ENCODE measurements at regions not wholly inside any gene's neighbourhood (a gene's known extent, or its start where the extent isn't known, plus 50 kb on each side); places are given as distances from the start of the nearest gene placed in this dataset.

DNA sequence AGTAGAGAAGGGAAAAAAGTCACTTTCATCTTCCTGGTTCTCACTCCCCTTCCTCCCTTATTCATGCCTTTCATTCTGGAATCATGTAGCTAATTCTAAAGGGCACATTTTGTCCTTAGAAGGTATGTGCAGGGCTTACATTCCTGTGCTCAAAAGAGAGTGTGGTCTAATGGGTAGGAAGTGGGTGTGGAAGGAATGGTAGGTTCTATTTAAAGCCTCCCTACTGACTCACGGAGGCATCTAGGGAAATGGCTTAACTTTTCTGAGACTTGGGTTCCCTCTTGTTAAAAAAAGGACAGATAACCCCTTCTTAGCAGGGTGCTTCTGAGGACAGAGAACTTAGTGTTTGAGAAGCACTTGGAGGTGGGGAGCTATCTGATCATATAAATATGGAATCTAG lies 249.3 kb upstream of the DUSP10 start (continued):
- no peak for TF ChIP-seq RCOR1 (IDR thresholded peaks at IDR 0.05; ENCODE audit: low read length)
- TF ChIP-seq POLR2AphosphoS5 (IDR thresholded peaks at IDR 0.05; ENCODE audit: low read depth, low read length): no peak
- TF ChIP-seq, protein P1, sequence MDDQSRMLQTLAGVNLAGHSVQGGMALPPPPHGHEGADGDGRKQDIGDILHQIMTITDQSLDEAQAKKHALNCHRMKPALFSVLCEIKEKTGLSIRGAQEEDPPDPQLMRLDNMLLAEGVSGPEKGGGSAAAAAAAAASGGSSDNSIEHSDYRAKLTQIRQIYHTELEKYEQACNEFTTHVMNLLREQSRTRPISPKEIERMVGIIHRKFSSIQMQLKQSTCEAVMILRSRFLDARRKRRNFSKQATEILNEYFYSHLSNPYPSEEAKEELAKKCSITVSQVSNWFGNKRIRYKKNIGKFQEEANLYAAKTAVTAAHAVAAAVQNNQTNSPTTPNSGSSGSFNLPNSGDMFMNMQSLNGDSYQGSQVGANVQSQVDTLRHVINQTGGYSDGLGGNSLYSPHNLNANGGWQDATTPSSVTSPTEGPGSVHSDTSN (IDR thresholded peaks at IDR 0.05): no peak
- no peak for TF ChIP-seq RFX5 (IDR thresholded peaks at IDR 0.05; ENCODE audit: low read length)
- no peak for TF ChIP-seq YY1 (IDR thresholded peaks at IDR 0.05; ENCODE audit: low read depth)
- TF ChIP-seq FOXJ3 (CRISPR knock-in tag; IDR thresholded peaks at IDR 0.05): no peak

DNA sequence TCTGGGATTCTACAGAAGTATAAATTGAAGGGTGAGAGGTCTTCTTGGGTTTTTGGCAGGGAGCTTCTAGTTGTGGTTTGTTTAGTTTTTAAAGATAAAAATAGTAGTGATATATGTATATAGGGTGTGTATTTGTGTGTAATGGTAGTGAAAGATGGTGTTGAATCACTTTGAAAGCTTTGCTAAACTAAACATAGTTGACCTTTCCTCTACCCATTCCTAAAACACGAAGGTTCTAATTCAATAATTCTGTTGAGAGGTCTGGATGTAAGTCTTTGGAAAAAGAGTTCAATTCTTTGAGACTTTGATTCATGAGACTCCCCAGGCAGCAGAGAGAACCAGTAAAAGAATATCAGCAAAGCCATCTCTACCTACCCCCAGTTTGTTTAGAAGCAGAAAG lies 247.9 kb upstream of the DUSP10 start:
- no peak overlapping the region for H3K4me2 ChIP-seq
- H3K27me3 ChIP-seq (ENCODE audit: insufficient read depth): no peaks in the 10 kb centered on the region
- H3K9me3 ChIP-seq: no peaks in the 10 kb centered on the region
- DNase-seq: no peak
- no peak overlapping the region for H3K4me3 ChIP-seq (ENCODE audit: low read depth in 2 of 2, low read length in 1 of 2)
- no peaks in the 10 kb centered on the region; a peak in 2 of 4 replicates for H3K4me1 ChIP-seq (ENCODE audit: control insufficient read depth in 1 of 2, insufficient read depth in 2 of 2, low read depth in 1 of 2, low read length in 1 of 2)
- H3K9me2 ChIP-seq: no peaks in the 10 kb centered on the region
- no peak overlapping the region for H3K9ac ChIP-seq
- ChIA-PET CTCF (no interaction called here), POLR2A (no interaction called here)
- H3K36me3 ChIP-seq (replicated peaks in 1 of 2; ENCODE audit: control insufficient read depth in 1 of 2, insufficient read depth in 2 of 2, low read length in 1 of 2): no peaks in the 10 kb centered on the region
- no peaks in the 10 kb centered on the region for H4K20me1 ChIP-seq (ENCODE audit: insufficient read depth)
- 58% methylated on average over 1 of the region's 1 CpG for WGBS (ENCODE audit: low lambda C conversion rate)
- TF ChIP-seq FOSL2 (IDR thresholded peaks at IDR 0.05; ENCODE audit: borderline replicate concordance, low read depth): no peak
- TF ChIP-seq JUND (IDR thresholded peaks at IDR 0.05): no peak
- no peak for TF ChIP-seq MXI1 (IDR thresholded peaks at IDR 0.05; ENCODE audit: low read depth, low read length)
- TF ChIP-seq GATA2 (CRISPR knock-in tag; IDR thresholded peaks at IDR 0.05): no peak
- TF ChIP-seq CHD2 (IDR thresholded peaks at IDR 0.05; ENCODE audit: low read length, partially characterized antibody): no peak
- no peak for TF ChIP-seq EP300 (IDR thresholded peaks at IDR 0.05; ENCODE audit: borderline replicate concordance in 1 of 2, low read depth in 1 of 2, low read length in 1 of 2)
- TF ChIP-seq, protein P2, sequence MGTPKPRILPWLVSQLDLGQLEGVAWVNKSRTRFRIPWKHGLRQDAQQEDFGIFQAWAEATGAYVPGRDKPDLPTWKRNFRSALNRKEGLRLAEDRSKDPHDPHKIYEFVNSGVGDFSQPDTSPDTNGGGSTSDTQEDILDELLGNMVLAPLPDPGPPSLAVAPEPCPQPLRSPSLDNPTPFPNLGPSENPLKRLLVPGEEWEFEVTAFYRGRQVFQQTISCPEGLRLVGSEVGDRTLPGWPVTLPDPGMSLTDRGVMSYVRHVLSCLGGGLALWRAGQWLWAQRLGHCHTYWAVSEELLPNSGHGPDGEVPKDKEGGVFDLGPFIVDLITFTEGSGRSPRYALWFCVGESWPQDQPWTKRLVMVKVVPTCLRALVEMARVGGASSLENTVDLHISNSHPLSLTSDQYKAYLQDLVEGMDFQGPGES (IDR thresholded peaks at IDR 0.05; ENCODE audit: low read depth, low read length): no peak
- no peak for TF ChIP-seq POLR2AphosphoS5 (IDR thresholded peaks at IDR 0.05; ENCODE audit: low read depth, low read length)
- TF ChIP-seq, protein P3, sequence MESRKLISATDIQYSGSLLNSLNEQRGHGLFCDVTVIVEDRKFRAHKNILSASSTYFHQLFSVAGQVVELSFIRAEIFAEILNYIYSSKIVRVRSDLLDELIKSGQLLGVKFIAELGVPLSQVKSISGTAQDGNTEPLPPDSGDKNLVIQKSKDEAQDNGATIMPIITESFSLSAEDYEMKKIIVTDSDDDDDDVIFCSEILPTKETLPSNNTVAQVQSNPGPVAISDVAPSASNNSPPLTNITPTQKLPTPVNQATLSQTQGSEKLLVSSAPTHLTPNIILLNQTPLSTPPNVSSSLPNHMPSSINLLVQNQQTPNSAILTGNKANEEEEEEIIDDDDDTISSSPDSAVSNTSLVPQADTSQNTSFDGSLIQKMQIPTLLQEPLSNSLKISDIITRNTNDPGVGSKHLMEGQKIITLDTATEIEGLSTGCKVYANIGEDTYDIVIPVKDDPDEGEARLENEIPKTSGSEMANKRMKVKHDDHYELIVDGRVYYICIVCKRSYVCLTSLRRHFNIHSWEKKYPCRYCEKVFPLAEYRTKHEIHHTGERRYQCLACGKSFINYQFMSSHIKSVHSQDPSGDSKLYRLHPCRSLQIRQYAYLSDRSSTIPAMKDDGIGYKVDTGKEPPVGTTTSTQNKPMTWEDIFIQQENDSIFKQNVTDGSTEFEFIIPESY (IDR thresholded peaks at IDR 0.05; ENCODE audit: borderline replicate concordance, low read depth): no peak
- TF ChIP-seq, protein P4, sequence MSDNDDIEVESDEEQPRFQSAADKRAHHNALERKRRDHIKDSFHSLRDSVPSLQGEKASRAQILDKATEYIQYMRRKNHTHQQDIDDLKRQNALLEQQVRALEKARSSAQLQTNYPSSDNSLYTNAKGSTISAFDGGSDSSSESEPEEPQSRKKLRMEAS (IDR thresholded peaks at IDR 0.05; ENCODE audit: low read depth): no peak
- no peak for TF ChIP-seq RCOR1 (IDR thresholded peaks at IDR 0.05; ENCODE audit: low read length)
- no peak for TF ChIP-seq TCF12 (IDR thresholded peaks at IDR 0.05)
- TF ChIP-seq, protein P1 (IDR thresholded peaks at IDR 0.05): no peak
- TF ChIP-seq TEAD4 (IDR thresholded peaks at IDR 0.05; ENCODE audit: borderline replicate concordance, insufficient read depth): no peak
- TF ChIP-seq, protein P5, sequence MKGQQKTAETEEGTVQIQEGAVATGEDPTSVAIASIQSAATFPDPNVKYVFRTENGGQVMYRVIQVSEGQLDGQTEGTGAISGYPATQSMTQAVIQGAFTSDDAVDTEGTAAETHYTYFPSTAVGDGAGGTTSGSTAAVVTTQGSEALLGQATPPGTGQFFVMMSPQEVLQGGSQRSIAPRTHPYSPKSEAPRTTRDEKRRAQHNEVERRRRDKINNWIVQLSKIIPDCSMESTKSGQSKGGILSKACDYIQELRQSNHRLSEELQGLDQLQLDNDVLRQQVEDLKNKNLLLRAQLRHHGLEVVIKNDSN (IDR thresholded peaks at IDR 0.05; ENCODE audit: borderline replicate concordance, low read depth): no peak
- TF ChIP-seq NFIC (IDR thresholded peaks at IDR 0.05; ENCODE audit: borderline replicate concordance): no peak
- no peaks in the 10 kb centered on the region for H3F3A ChIP-seq (replicated peaks; ENCODE audit: insufficient read depth)
- H2AFZ ChIP-seq (ENCODE audit: low read depth): 0 out of 2 replicates have a peak overlapping the region, but pooled peaks have one; percentile 18
- H3K27ac ChIP-seq (ENCODE audit: low read depth in 2 of 2, low read length in 1 of 2): no peak overlapping the region
- H3K79me2 ChIP-seq (ENCODE audit: insufficient read depth): no peaks in the 10 kb centered on the region
